ENCODE measurements at regions not wholly inside any gene's neighbourhood (a gene's known extent, or its start where the extent isn't known, plus 50 kb on each side); places are given as distances from the start of the nearest gene placed in this dataset.

GRCh38 chr5:45796959-45797553, 100.9 kb upstream of the HCN1 start:
- no peak for TF ChIP-seq CTCF (IDR thresholded peaks at IDR 0.05; ENCODE audit: poor library complexity)
- TF ChIP-seq EZH2phosphoT487 (IDR thresholded peaks at IDR 0.05; ENCODE audit: low read depth, severe bottlenecking, unreplicated experiment), result no peak

Measured in hepatocyte (in vitro differentiated cells).